ENCODE measurements at regions not wholly inside any gene's neighbourhood (a gene's known extent, or its start where the extent isn't known, plus 50 kb on each side); places are given as distances from the start of the nearest gene placed in this dataset.

DNA sequence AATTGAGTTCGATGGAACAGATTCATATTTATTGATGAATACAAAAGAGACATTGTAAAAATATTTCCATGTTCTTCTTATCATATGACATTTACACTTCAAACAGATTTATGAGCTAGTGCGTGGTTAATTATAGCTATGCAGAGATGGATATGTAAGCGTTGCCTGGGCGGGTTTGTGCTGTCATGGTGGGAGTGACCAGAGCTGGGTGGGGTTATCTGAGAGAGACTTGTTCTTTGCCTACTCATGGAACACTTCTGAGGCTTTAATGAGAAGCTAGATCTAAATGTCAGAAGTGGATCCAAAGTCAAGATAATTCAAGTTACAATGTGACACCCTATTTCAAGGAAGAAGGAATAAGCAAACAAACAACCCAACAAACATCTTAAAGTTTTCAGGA is 162.3 kb upstream of the ZEB2 start:
- H3K9me3 Mint-ChIP-seq = no peaks in the 10 kb centered on the region
- no peaks in the 10 kb centered on the region for H3K9me3 ChIP-seq (ENCODE audit: control insufficient read depth, low read depth, low read length)
- peaks cover 9 to 10% of the 10 kb centered on the region in 2 experiments for H3K4me1 Mint-ChIP-seq
- H3K23ac ChIP-seq (ENCODE audit: insufficient read length, low read depth, low read length) = no peak overlapping the region
- no peak overlapping the region for H2BK15ac ChIP-seq (ENCODE audit: low read depth, low read length)
- H4K91ac ChIP-seq (ENCODE audit: insufficient read length, low read depth, low read length) = no peak overlapping the region
- H2BK20ac ChIP-seq (ENCODE audit: low read depth, low read length, poor library complexity, severe bottlenecking) = no peak overlapping the region
- DNase-seq = no peak
- H4K5ac ChIP-seq (ENCODE audit: insufficient read length, low read depth, low read length) = no peak overlapping the region
- no peak overlapping the region for H3K14ac ChIP-seq (ENCODE audit: insufficient read depth, low read length)
- no peak overlapping the region for H3K9ac ChIP-seq (ENCODE audit: extremely low read depth, insufficient read length, low read length)
- no peaks in the 10 kb centered on the region for H3K79me1 ChIP-seq (ENCODE audit: insufficient read depth, low read depth, low read length, poor library complexity, severe bottlenecking)
- H2AFZ ChIP-seq (ENCODE audit: low read length) = no peak overlapping the region
- H3K27ac Mint-ChIP-seq = no peak overlapping the region; a peak in 1 of 7 replicates
- no peak overlapping the region for H4K8ac ChIP-seq (replicated peaks; ENCODE audit: insufficient read length, low read depth, low read length)
- no peak overlapping the region for H3K4ac ChIP-seq (ENCODE audit: low read depth, low read length)
- H2AK5ac ChIP-seq (ENCODE audit: insufficient read length, low read length) = no peak overlapping the region
- no peaks in the 10 kb centered on the region for H3K27me3 ChIP-seq (ENCODE audit: insufficient read depth, low read length)
- WGBS (ENCODE audit: extremely low coverage, insufficient read length, low lambda C conversion rate) = no CpG with 5 or more reads among the region's 4 CpGs
- H3K36me3 Mint-ChIP-seq (ENCODE audit: insufficient read depth in 1 of 3, low read depth in 3 of 3) = no peaks in the 10 kb centered on the region
- no peak overlapping the region for H3T11ph ChIP-seq (ENCODE audit: low read length)
- TF ChIP-seq, protein P1, sequence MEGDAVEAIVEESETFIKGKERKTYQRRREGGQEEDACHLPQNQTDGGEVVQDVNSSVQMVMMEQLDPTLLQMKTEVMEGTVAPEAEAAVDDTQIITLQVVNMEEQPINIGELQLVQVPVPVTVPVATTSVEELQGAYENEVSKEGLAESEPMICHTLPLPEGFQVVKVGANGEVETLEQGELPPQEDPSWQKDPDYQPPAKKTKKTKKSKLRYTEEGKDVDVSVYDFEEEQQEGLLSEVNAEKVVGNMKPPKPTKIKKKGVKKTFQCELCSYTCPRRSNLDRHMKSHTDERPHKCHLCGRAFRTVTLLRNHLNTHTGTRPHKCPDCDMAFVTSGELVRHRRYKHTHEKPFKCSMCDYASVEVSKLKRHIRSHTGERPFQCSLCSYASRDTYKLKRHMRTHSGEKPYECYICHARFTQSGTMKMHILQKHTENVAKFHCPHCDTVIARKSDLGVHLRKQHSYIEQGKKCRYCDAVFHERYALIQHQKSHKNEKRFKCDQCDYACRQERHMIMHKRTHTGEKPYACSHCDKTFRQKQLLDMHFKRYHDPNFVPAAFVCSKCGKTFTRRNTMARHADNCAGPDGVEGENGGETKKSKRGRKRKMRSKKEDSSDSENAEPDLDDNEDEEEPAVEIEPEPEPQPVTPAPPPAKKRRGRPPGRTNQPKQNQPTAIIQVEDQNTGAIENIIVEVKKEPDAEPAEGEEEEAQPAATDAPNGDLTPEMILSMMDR (conservative IDR thresholded peaks at IDR 0.05) = no peak
- H3K4me3 Mint-ChIP-seq = no peak overlapping the region
- no peak overlapping the region for H2BK120ac ChIP-seq (ENCODE audit: low read depth, low read length, poor library complexity, severe bottlenecking)
- no peaks in the 10 kb centered on the region for H3K27me3 Mint-ChIP-seq (ENCODE audit: low read depth)
- H3K79me2 ChIP-seq (ENCODE audit: insufficient read depth, low read length) = no peaks in the 10 kb centered on the region
- H4K20me1 ChIP-seq (ENCODE audit: control insufficient read depth, insufficient read depth, insufficient read length) = no peaks in the 10 kb centered on the region
- no peaks in the 10 kb centered on the region for H3K4me1 ChIP-seq (ENCODE audit: insufficient read depth, low read length)
- H2BK12ac ChIP-seq (ENCODE audit: insufficient read length, low read depth, low read length) = no peak overlapping the region
- no peak overlapping the region for H3K18ac ChIP-seq (ENCODE audit: insufficient read length, low read depth, low read length)
- H3K56ac ChIP-seq (ENCODE audit: insufficient read length, low read depth, low read length) = no peak overlapping the region
- H3K27ac ChIP-seq (ENCODE audit: insufficient read length, low read depth, low read length) = no peak overlapping the region
- H2BK5ac ChIP-seq (ENCODE audit: insufficient read length, low read length) = no peak overlapping the region
- no peaks in the 10 kb centered on the region for H3K23me2 ChIP-seq (ENCODE audit: insufficient read length, low read depth, low read length, poor library complexity, severe bottlenecking)
- H3K4me2 ChIP-seq (ENCODE audit: insufficient read depth, insufficient read length, low read length) = no peak overlapping the region
